ENCODE measurements at regions not wholly inside any gene's neighbourhood (a gene's known extent, or its start where the extent isn't known, plus 50 kb on each side); places are given as distances from the start of the nearest gene placed in this dataset.
"Not testable (repeated sequence)": the region's sequence is repeated elsewhere in the genome, so short reads cannot be mapped to it uniquely, and the experiment has no call there.

GRCh38 chr3:124316034-124316287, 324.0 kb upstream of the ROPN1 start:
- DNase-seq (ENCODE audit: low read depth in 2 of 2): no peak

GRCh38 chr3:124318014-124318413, 326.1 kb upstream of the ROPN1 start:
- DNase-seq (ENCODE audit: low read depth in 2 of 2): no peak

- no peak for DNase-seq (ENCODE audit: low read depth in 2 of 2)
These were observed 326.7 kb upstream of the ROPN1 start for GRCh38 chr3:124318656-124319055.

GRCh38 chr3:124320976-124321375, 329.1 kb upstream of the ROPN1 start:
- no peak for DNase-seq (ENCODE audit: low read depth in 2 of 2)

- no peak for DNase-seq (ENCODE audit: low read depth in 2 of 2)
These were observed 330.5 kb upstream of the ROPN1 start for GRCh38 chr3:124322309-124322880.

GRCh38 chr3:124322966-124323365, 331.0 kb upstream of the ROPN1 start:
- no peak for DNase-seq (ENCODE audit: low read depth in 2 of 2)

- no peak for DNase-seq (ENCODE audit: low read depth in 2 of 2)
These were observed 333.3 kb upstream of the ROPN1 start for GRCh38 chr3:124325248-124325647.

GRCh38 chr3:124329723-124330122, 337.8 kb upstream of the ROPN1 start:
- DNase-seq (ENCODE audit: low read depth in 2 of 2): no peak

GRCh38 chr3:124333931-124334640, 342.2 kb upstream of the ROPN1 start:
- DNase-seq (ENCODE audit: low read depth in 2 of 2): no peak

- no peak for DNase-seq (ENCODE audit: low read depth in 2 of 2)
These were observed 344.2 kb upstream of the ROPN1 start for GRCh38 chr3:124336067-124336656.

- DNase-seq (ENCODE audit: low read depth in 2 of 2): no peak
These were observed 353.9 kb upstream of the ROPN1 start for GRCh38 chr3:124345845-124346244.

- DNase-seq (ENCODE audit: low read depth in 2 of 2): no peak
These were observed 354.6 kb upstream of the ROPN1 start for GRCh38 chr3:124346487-124346886.

GRCh38 chr3:124347418-124347817, 355.5 kb upstream of the ROPN1 start:
- no peak for DNase-seq (ENCODE audit: low read depth in 2 of 2)

GRCh38 chr3:124348555-124348954, 356.6 kb upstream of the ROPN1 start:
- DNase-seq (ENCODE audit: low read depth in 2 of 2): not testable (repeated sequence)

GRCh38 chr3:124351430-124352148, 359.7 kb upstream of the ROPN1 start:
- no peak for DNase-seq (ENCODE audit: low read depth in 2 of 2)

- no peak for DNase-seq (ENCODE audit: low read depth in 2 of 2)
These were observed 360.2 kb upstream of the ROPN1 start for GRCh38 chr3:124352149-124352539.

- no peak for DNase-seq (ENCODE audit: low read depth in 2 of 2)
These were observed 361.8 kb upstream of the ROPN1 start for GRCh38 chr3:124353691-124354090.

GRCh38 chr3:124354150-124354549, 362.2 kb upstream of the ROPN1 start:
- DNase-seq (ENCODE audit: low read depth in 2 of 2): no peak

- DNase-seq (ENCODE audit: low read depth in 2 of 2): no peak
These were observed 366.2 kb upstream of the ROPN1 start for GRCh38 chr3:124358156-124358555.

- no peak for DNase-seq (ENCODE audit: low read depth in 2 of 2)
These were observed 368.2 kb upstream of the ROPN1 start for GRCh38 chr3:124360155-124360554.

- DNase-seq (ENCODE audit: low read depth in 2 of 2): no peak
These were observed 368.6 kb upstream of the ROPN1 start for GRCh38 chr3:124360563-124360962.

- DNase-seq (ENCODE audit: low read depth in 2 of 2): no peak
These were observed 368.7 kb upstream of the UMPS start for GRCh38 chr3:124361566-124361965.

- no peak for DNase-seq (ENCODE audit: low read depth in 2 of 2)
These were observed 367.8 kb upstream of the UMPS start for GRCh38 chr3:124362455-124362854.

All from stimulated activated CD8-positive, alpha-beta memory T cell treated with anti-CD3 and anti-CD28 coated beads, Interleukin-7, amount 100 ng/mL, for 4 hours (primary cell).